RWPE2 (cell line): ENCODE measurements at regions not wholly inside any gene's neighbourhood (a gene's known extent, or its start where the extent isn't known, plus 50 kb on each side); places are given as distances from the start of the nearest gene placed in this dataset.
"Not testable (repeated sequence)": the region's sequence is repeated elsewhere in the genome, so short reads cannot be mapped to it uniquely, and the experiment has no call there.

Experiments
- ATAC-seq: fragments of 200-7000 bp; cut with Tn5 transposase; 3 replicates; pipeline ENCODE4 v1.9.1; 2021; ENCODE audit warnings: low read depth
- DNase-seq: peaks from one replicate; pipeline ENCODE4 v3.0.0-alpha.2; 2020; ENCODE audit warnings: low spot score
- H3K27ac ChIP-seq: fragments of 450-650 bp; 2 replicates; pipeline ENCODE4 v1.5.1; 2017; ENCODE audit warnings: mild to moderate bottlenecking; ENCODE audit not compliant: poor library complexity, severe bottlenecking
- H3K27me3 ChIP-seq: fragments of 250-450 bp; sonication (Bioruptor Pico); 2 replicates; pipeline ENCODE4 v1.5.1; 2021; ENCODE audit warnings: mild to moderate bottlenecking, moderate library complexity; ENCODE audit not compliant: insufficient read depth, poor library complexity, severe bottlenecking
- H3K36me3 ChIP-seq: fragments of 250-450 bp; sonication (Bioruptor Pico); 2 replicates; pipeline ENCODE4 v1.5.1; 2020; ENCODE audit warnings: low read depth, mild to moderate bottlenecking, moderate library complexity
- H3K4me1 ChIP-seq: fragments of 250-450 bp; sonication (Bioruptor Pico); 2 replicates; pipeline ENCODE4 v1.5.1; 2021; ENCODE audit warnings: mild to moderate bottlenecking, moderate library complexity; ENCODE audit not compliant: insufficient read depth, poor library complexity, severe bottlenecking
- H3K4me3 ChIP-seq: fragments of 250-450 bp; sonication (Bioruptor Pico); 2 replicates; pipeline ENCODE4 v1.5.1; 2021; ENCODE audit warnings: mild to moderate bottlenecking, moderate library complexity; ENCODE audit not compliant: severe bottlenecking
- H3K9me3 ChIP-seq: fragments of 250-450 bp; sonication (Bioruptor Pico); 2 replicates; pipeline ENCODE4 v1.5.1; 2021; ENCODE audit warnings: mild to moderate bottlenecking, moderate library complexity; ENCODE audit not compliant: severe bottlenecking
- CTCF ChIP-seq: fragments of 450-650 bp; IDR thresholded peaks from one replicate; pipeline ENCODE4 v1.5.1; 2017; ENCODE audit warnings: mild to moderate bottlenecking, moderate library complexity; ENCODE audit not compliant: poor library complexity, severe bottlenecking

GRCh38 chr2:132317026-132317680, 99.5 kb upstream of the GPR39 start:
- peak; percentile 56; the same call in 2 of the 3 replicates for ATAC-seq
- not testable (repeated sequence) for H3K27me3 ChIP-seq, H3K36me3 ChIP-seq, H3K4me1 ChIP-seq, DNase-seq, H3K27ac ChIP-seq, H3K4me3 ChIP-seq, H3K9me3 ChIP-seq

GRCh38 chr2:132318481-132318880, 98.1 kb upstream of the GPR39 start:
- H3K36me3 ChIP-seq, H3K4me3 ChIP-seq: not testable (repeated sequence)

GRCh38 chr2:132324005-132324404, 92.6 kb upstream of the GPR39 start:
- DNase-seq, ATAC-seq: not testable (repeated sequence)

More at GRCh38 chr2:132318481-132318880, 98.1 kb upstream of the GPR39 start:
- DNase-seq, H3K9me3 ChIP-seq, H3K27ac ChIP-seq, H3K27me3 ChIP-seq, ATAC-seq, H3K4me1 ChIP-seq: not testable (repeated sequence)

GRCh38 chr2:132332345-132333033, 84.1 kb upstream of the GPR39 start:
- H3K27me3 ChIP-seq, DNase-seq, H3K36me3 ChIP-seq, ATAC-seq, H3K27ac ChIP-seq, H3K9me3 ChIP-seq, H3K4me3 ChIP-seq, H3K4me1 ChIP-seq: not testable (repeated sequence)

More at GRCh38 chr2:132324005-132324404, 92.6 kb upstream of the GPR39 start:
- not testable (repeated sequence) for H3K36me3 ChIP-seq, H3K4me3 ChIP-seq, H3K4me1 ChIP-seq, H3K27me3 ChIP-seq, H3K9me3 ChIP-seq, H3K27ac ChIP-seq

- H3K9me3 ChIP-seq, ATAC-seq, H3K36me3 ChIP-seq, H3K27ac ChIP-seq, H3K4me3 ChIP-seq, DNase-seq, H3K27me3 ChIP-seq, H3K4me1 ChIP-seq: not testable (repeated sequence)
Measured at GRCh38 chr2:132337135-132337534, 79.5 kb upstream of the GPR39 start.

- H3K9me3 ChIP-seq, ATAC-seq, H3K36me3 ChIP-seq, DNase-seq, H3K27me3 ChIP-seq, H3K4me3 ChIP-seq, H3K27ac ChIP-seq, H3K4me1 ChIP-seq: not testable (repeated sequence)
Measured at GRCh38 chr2:132337844-132338243, 78.8 kb upstream of the GPR39 start.

GRCh38 chr2:132347041-132347780, 69.4 kb upstream of the GPR39 start:
- H3K4me3 ChIP-seq = peak overlapping the region; percentile 39
- ATAC-seq (peak; percentile 100), DNase-seq (peak; percentile 65)
- H3K4me1 ChIP-seq, H3K36me3 ChIP-seq, H3K27ac ChIP-seq, H3K9me3 ChIP-seq, H3K27me3 ChIP-seq: not testable (repeated sequence)

- H3K36me3 ChIP-seq, DNase-seq, H3K27me3 ChIP-seq, H3K4me3 ChIP-seq, ATAC-seq, H3K27ac ChIP-seq, H3K4me1 ChIP-seq, H3K9me3 ChIP-seq: not testable (repeated sequence)
- peak; percentile 82 for TF ChIP-seq CTCF
Measured at GRCh38 chr2:132349092-132349687, 67.4 kb upstream of the GPR39 start.

- H3K27me3 ChIP-seq, H3K4me1 ChIP-seq, H3K9me3 ChIP-seq, H3K27ac ChIP-seq, H3K36me3 ChIP-seq, H3K4me3 ChIP-seq, ATAC-seq, DNase-seq: not testable (repeated sequence)
Measured at GRCh38 chr2:132351668-132352067, 64.9 kb upstream of the GPR39 start.

GRCh38 chr2:132352481-132353001, 64.1 kb upstream of the GPR39 start:
- H3K4me3 ChIP-seq = peak overlapping the region; percentile 30
- not testable (repeated sequence) for H3K9me3 ChIP-seq, H3K27ac ChIP-seq, H3K27me3 ChIP-seq, H3K4me1 ChIP-seq, H3K36me3 ChIP-seq
- peak; percentile 55 for DNase-seq
- ATAC-seq = peak; percentile 95
